ENCODE measurements at regions not wholly inside any gene's neighbourhood (a gene's known extent, or its start where the extent isn't known, plus 50 kb on each side); places are given as distances from the start of the nearest gene placed in this dataset.

DNA sequence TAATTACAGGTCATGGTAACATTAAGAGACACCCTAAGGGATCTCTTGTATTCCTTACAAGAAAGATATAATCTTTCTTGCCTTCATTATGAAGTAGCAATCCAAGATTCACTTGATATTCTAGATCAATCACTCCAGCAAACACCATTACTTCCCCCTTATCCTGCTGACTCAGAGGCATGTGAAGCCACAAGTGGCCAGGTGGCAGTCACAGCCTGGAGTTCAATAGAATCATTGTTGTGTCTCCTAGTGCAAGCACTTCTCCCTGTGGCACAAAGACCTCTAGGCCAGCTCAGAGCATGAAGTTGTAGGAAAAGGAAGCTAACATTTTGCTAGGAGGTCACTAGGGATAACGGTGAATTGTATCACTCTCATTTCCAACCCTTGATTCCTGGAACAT is 864.3 kb upstream of the ATXN8OS start:
- TF ChIP-seq YY1 (IDR thresholded peaks at IDR 0.05; ENCODE audit: low read depth), result no peak
- TF ChIP-seq CREB1 (IDR thresholded peaks at IDR 0.05; ENCODE audit: low read depth), result no peak
- TF ChIP-seq, protein P1, sequence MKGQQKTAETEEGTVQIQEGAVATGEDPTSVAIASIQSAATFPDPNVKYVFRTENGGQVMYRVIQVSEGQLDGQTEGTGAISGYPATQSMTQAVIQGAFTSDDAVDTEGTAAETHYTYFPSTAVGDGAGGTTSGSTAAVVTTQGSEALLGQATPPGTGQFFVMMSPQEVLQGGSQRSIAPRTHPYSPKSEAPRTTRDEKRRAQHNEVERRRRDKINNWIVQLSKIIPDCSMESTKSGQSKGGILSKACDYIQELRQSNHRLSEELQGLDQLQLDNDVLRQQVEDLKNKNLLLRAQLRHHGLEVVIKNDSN (IDR thresholded peaks at IDR 0.05), result no peak
- TF ChIP-seq, protein P2, sequence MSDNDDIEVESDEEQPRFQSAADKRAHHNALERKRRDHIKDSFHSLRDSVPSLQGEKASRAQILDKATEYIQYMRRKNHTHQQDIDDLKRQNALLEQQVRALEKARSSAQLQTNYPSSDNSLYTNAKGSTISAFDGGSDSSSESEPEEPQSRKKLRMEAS (IDR thresholded peaks at IDR 0.05), result no peak
